Activated T-helper 1 cell treated with anti-CD3 and anti-CD28 coated beads, Interleukin-12 subunit alpha, Interleukin-12 subunit beta, Interleukin-2, Interleukin-4 antibody, amounts not matched to agents 30 ng/mL and 10 ng/mL and 1 ng/mL, durations not matched to agents 14 hours and 24 hours and 36 hours (primary cell): ENCODE measurements at regions not wholly inside any gene's neighbourhood (a gene's known extent, or its start where the extent isn't known, plus 50 kb on each side); places are given as distances from the start of the nearest gene placed in this dataset.

Source experiments
- DNase-seq: peaks from one replicate; pipeline ENCODE4 v3.0.0; 2021; ENCODE audit warnings: low spot score
- H3K27ac Mint-ChIP-seq: one replicate; pipeline ENCODE4 v1.8.0; 2021; ENCODE audit warnings: mild to moderate bottlenecking, mixed read lengths
- H3K27me3 Mint-ChIP-seq: one replicate; pipeline ENCODE4 v1.8.0; 2022; ENCODE audit warnings: mild to moderate bottlenecking, moderate library complexity, mixed read lengths; ENCODE audit not compliant: insufficient read depth
- H3K36me3 Mint-ChIP-seq: one replicate; pipeline ENCODE4 v1.8.0; 2021; ENCODE audit warnings: low read depth, mixed read lengths
- H3K4me1 Mint-ChIP-seq: one replicate; pipeline ENCODE4 v1.8.0; 2021; ENCODE audit warnings: low read depth, mixed read lengths
- H3K4me3 Mint-ChIP-seq: one replicate; pipeline ENCODE4 v1.8.0; 2021; ENCODE audit warnings: mild to moderate bottlenecking, moderate library complexity, mixed read lengths
- H3K9me3 Mint-ChIP-seq: one replicate; pipeline ENCODE4 v1.8.0; 2021; ENCODE audit warnings: mixed read lengths
- intact Hi-C: fragments of 100-400 bp; cut with micrococcal nuclease; formaldehyde crosslinking; loops from one replicate; pipeline ENCODE4 v1.15.1; 2024

DNA sequence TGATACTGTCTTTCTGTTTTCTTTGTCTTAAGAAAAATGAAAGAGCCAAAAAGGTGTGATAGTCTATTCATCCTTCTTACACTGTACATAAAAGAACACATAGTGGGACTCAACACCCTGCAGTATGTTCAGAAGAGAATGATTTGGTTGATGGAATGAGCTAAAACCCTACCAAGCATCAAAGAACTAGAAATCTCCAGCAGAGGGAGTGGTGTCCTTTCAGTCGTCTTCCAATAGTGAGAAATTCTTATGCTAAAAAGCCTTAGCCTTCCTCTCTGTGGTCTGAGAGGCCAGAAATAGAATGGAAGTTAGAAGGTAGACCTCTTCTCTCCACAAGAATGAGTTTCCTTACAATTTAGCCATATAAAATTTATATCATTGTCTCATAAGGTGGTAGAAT is 393.4 kb upstream of the SEL1L start:
- H3K27me3 Mint-ChIP-seq: no peaks in the 10 kb centered on the region
- H3K36me3 Mint-ChIP-seq: no peaks in the 10 kb centered on the region

GRCh38 chr14:81931828-81932227 is 398.2 kb upstream of the SEL1L start:
- DNase-seq: no peak
- H3K27me3 Mint-ChIP-seq: no peaks in the 10 kb centered on the region
- no peaks in the 10 kb centered on the region for H3K36me3 Mint-ChIP-seq
- intact Hi-C loops: no loop called here
- no peak overlapping the region for H3K4me3 Mint-ChIP-seq
- H3K27ac Mint-ChIP-seq: no peak overlapping the region
- H3K9me3 Mint-ChIP-seq: no peaks in the 10 kb centered on the region
- no peaks in the 10 kb centered on the region for H3K4me1 Mint-ChIP-seq

More for the DNA sequence above, 393.4 kb upstream of the SEL1L start:
- intact Hi-C loops: no loop called here
- no peak overlapping the region for H3K4me3 Mint-ChIP-seq
- no peaks in the 10 kb centered on the region for H3K9me3 Mint-ChIP-seq
- no peak for DNase-seq
- H3K27ac Mint-ChIP-seq: no peak overlapping the region
- H3K4me1 Mint-ChIP-seq: no peaks in the 10 kb centered on the region

GRCh38 chr14:81936348-81936747 is 402.7 kb upstream of the SEL1L start:
- H3K27ac Mint-ChIP-seq: no peak overlapping the region
- no peaks in the 10 kb centered on the region for H3K4me1 Mint-ChIP-seq
- H3K4me3 Mint-ChIP-seq: no peak overlapping the region
- no peak for DNase-seq
- no peaks in the 10 kb centered on the region for H3K9me3 Mint-ChIP-seq
- H3K36me3 Mint-ChIP-seq: no peaks in the 10 kb centered on the region
- intact Hi-C loops: no loop called here
- H3K27me3 Mint-ChIP-seq: no peaks in the 10 kb centered on the region

- no peak for DNase-seq
- no peaks in the 10 kb centered on the region for H3K27me3 Mint-ChIP-seq
- intact Hi-C loops: no loop called here
- no peak overlapping the region for H3K27ac Mint-ChIP-seq
- H3K4me3 Mint-ChIP-seq: no peak overlapping the region
- no peaks in the 10 kb centered on the region for H3K36me3 Mint-ChIP-seq
- H3K4me1 Mint-ChIP-seq: no peaks in the 10 kb centered on the region
- H3K9me3 Mint-ChIP-seq: no peaks in the 10 kb centered on the region
These were observed 403.2 kb upstream of the SEL1L start for GRCh38 chr14:81936902-81937301.

DNA sequence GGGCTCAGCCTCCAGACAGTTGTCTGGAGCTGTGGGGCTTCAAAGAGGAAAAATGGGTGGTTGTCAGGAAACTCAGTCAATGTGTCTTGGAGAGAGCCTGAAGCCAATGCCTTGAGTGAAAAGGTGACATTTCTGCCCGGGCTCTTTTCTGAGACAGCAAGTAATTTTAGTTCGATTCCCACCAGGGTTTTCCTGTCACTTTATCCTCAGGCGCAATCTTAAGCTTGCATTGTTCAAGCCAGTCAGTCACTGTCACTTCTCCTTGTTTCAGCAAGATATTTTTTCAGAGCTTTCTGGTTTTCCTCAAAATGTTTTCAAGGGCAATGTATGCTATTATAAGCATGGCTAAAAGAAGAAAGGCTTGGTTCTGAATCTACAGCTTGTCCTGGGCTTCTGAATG is 404.7 kb upstream of the SEL1L start:
- DNase-seq: no peak
- no peaks in the 10 kb centered on the region for H3K9me3 Mint-ChIP-seq
- no peaks in the 10 kb centered on the region for H3K36me3 Mint-ChIP-seq
- no peaks in the 10 kb centered on the region for H3K4me1 Mint-ChIP-seq
- intact Hi-C loops: no loop called here
- no peak overlapping the region for H3K4me3 Mint-ChIP-seq
- H3K27ac Mint-ChIP-seq: no peak overlapping the region
- H3K27me3 Mint-ChIP-seq: no peaks in the 10 kb centered on the region

DNA sequence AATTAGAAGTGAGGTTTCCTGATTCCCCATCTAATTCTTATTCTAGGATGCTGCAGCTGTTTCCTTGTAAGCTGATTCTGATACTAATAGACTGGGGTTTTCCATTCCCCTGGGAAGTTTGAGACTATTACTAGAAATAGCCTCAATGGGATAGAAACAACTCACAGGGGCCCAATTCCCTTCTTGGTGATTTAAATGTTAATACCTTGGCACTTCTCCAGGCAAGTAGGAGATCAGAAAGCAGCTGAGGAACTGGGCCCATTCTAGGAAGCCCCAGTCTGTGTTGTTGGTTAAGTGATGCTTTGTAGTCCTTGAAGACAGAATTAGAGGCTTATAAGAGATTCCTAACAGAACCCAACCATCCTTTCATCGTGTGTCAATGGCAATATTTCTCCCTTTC is 407.0 kb upstream of the SEL1L start:
- Mint-ChIP-seq H3K9me3 (no peaks in the 10 kb centered on the region), H3K27me3 (no peaks in the 10 kb centered on the region)

GRCh38 chr14:81942071-81942470 is 408.4 kb upstream of the SEL1L start:
- H3K36me3 Mint-ChIP-seq: no peaks in the 10 kb centered on the region

More for the DNA sequence above, 407.0 kb upstream of the SEL1L start:
- Mint-ChIP-seq H3K36me3 (no peaks in the 10 kb centered on the region), H3K4me1 (no peaks in the 10 kb centered on the region), H3K27ac (no peak overlapping the region), H3K4me3 (no peak overlapping the region)
- intact Hi-C loops: no loop called here
- no peak for DNase-seq

GRCh38 chr14:81946375-81946774 is 412.7 kb upstream of the SEL1L start:
- H3K27ac Mint-ChIP-seq: no peak overlapping the region
- intact Hi-C loops: no loop called here
- H3K4me3 Mint-ChIP-seq: no peak overlapping the region
- no peaks in the 10 kb centered on the region for H3K4me1 Mint-ChIP-seq
- H3K9me3 Mint-ChIP-seq: peaks cover 5% of the 10 kb centered on the region
- H3K27me3 Mint-ChIP-seq: no peaks in the 10 kb centered on the region
- H3K36me3 Mint-ChIP-seq: no peaks in the 10 kb centered on the region
- DNase-seq: no peak

More at GRCh38 chr14:81942071-81942470, 408.4 kb upstream of the SEL1L start:
- H3K4me3 Mint-ChIP-seq: no peak overlapping the region
- H3K4me1 Mint-ChIP-seq: no peaks in the 10 kb centered on the region
- peaks cover 5% of the 10 kb centered on the region for H3K9me3 Mint-ChIP-seq
- intact Hi-C loops: no loop called here
- no peak overlapping the region for H3K27ac Mint-ChIP-seq
- H3K27me3 Mint-ChIP-seq: no peaks in the 10 kb centered on the region
- no peak for DNase-seq

DNA sequence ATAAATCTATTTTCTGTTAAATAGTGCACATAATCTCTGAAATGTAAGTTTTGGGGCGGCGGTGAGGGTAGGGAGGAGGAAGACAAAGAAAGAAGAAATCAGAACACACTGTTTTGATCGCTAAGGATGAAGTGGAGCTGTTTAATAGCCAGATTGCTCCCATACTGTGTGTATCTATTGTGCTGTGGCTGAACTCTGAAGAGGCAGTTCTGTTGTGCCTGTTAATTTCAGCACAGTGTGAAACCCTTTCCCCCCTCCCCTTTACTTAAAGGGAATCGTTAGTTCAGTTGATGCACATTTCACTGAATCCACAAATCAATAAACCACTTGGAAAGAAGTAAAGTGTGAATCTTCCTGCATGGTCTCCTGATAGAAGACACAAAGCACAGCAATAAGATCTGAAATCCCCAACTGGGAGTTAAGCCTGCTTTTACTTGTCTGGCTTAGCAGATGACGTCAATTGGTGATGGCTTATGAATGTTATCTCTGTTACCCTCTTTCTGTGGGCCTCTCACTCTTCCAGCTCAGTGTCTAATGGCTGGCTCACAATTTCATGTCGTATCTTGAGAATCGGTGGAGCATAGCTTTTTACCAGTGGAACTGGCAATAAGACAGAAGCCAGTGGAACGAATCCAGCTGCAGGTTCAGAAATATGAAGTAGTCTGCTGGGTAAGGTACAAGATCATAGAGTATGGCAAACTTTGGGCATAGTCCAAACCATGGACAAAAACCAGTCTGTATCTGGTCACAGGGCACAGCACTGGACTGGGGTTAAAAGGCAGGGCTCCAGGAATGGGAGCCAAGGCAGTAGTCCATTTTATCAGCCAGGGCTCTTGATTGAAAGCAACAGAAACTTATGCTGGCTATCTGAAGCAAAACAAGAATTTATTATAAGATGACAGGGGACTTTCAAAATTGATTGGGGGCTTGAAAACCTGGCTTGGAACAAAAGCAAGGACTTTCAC is 413.5 kb upstream of the SEL1L start:
- H3K27me3 Mint-ChIP-seq: no peaks in the 10 kb centered on the region
- H3K27ac Mint-ChIP-seq: no peak overlapping the region
- H3K4me3 Mint-ChIP-seq: no peak overlapping the region
- no peaks in the 10 kb centered on the region for H3K36me3 Mint-ChIP-seq
- DNase-seq: no peak
- intact Hi-C loops: no loop called here
- no peaks in the 10 kb centered on the region for H3K4me1 Mint-ChIP-seq
- peaks cover 5% of the 10 kb centered on the region for H3K9me3 Mint-ChIP-seq

- DNase-seq: no peak
- H3K27ac Mint-ChIP-seq: no peak overlapping the region
- no peak overlapping the region for H3K4me3 Mint-ChIP-seq
- no peaks in the 10 kb centered on the region for H3K4me1 Mint-ChIP-seq
- no peaks in the 10 kb centered on the region for H3K27me3 Mint-ChIP-seq
- intact Hi-C loops: no loop called here
- H3K36me3 Mint-ChIP-seq: no peaks in the 10 kb centered on the region
- no peaks in the 10 kb centered on the region for H3K9me3 Mint-ChIP-seq
These were observed 419.3 kb upstream of the SEL1L start for GRCh38 chr14:81952917-81953316.

- no peaks in the 10 kb centered on the region for H3K9me3 Mint-ChIP-seq
- no peak overlapping the region for H3K27ac Mint-ChIP-seq
- H3K4me1 Mint-ChIP-seq: no peaks in the 10 kb centered on the region
- no peak for DNase-seq
- H3K27me3 Mint-ChIP-seq: no peaks in the 10 kb centered on the region
- H3K4me3 Mint-ChIP-seq: no peak overlapping the region
- H3K36me3 Mint-ChIP-seq: no peaks in the 10 kb centered on the region
- intact Hi-C loops: no loop called here
These were observed 419.8 kb upstream of the SEL1L start for GRCh38 chr14:81953419-81953818.

DNA sequence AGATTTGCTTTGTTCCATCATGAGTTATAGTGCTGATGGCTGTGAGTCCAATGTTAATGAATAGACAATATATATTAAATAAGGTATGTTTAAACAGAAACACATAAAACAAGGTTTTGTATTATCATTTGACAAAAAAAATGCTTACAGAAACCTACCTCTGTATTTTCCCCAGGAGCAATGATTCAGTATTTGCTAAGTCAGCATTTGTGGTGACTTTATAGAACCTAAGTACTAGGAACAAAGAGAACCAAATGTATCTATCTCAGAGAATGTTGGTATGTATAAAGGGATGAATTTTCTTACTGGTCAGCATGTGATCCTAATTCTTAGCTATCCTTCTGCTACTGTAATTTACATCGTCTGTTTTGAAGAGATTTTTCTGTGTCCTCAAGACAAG is 421.5 kb upstream of the SEL1L start:
- H3K27me3 Mint-ChIP-seq: no peaks in the 10 kb centered on the region

GRCh38 chr14:81960781-81961180 is 427.1 kb upstream of the SEL1L start:
- no peaks in the 10 kb centered on the region for H3K27me3 Mint-ChIP-seq
- no peak overlapping the region for H3K27ac Mint-ChIP-seq
- no peak overlapping the region for H3K4me3 Mint-ChIP-seq
- DNase-seq: no peak
- no peaks in the 10 kb centered on the region for H3K4me1 Mint-ChIP-seq
- H3K9me3 Mint-ChIP-seq: no peaks in the 10 kb centered on the region
- intact Hi-C loops: no loop called here
- H3K36me3 Mint-ChIP-seq: no peaks in the 10 kb centered on the region

More for the DNA sequence above, 421.5 kb upstream of the SEL1L start:
- Mint-ChIP-seq H3K4me3 (no peak overlapping the region), H3K27ac (no peak overlapping the region), H3K4me1 (no peaks in the 10 kb centered on the region), H3K9me3 (no peaks in the 10 kb centered on the region), H3K36me3 (no peaks in the 10 kb centered on the region)
- DNase-seq: no peak
- intact Hi-C loops: no loop called here
